Neural cell (in vitro differentiated cells): ENCODE measurements at regions not wholly inside any gene's neighbourhood (a gene's known extent, or its start where the extent isn't known, plus 50 kb on each side); places are given as distances from the start of the nearest gene placed in this dataset.

Source experiments
- H2AFZ ChIP-seq: fragments of 200-600, 300-800 bp; sonication (generic), shearing (Covaris generic); 2 replicates; pipeline ENCODE4 v1.6.0; 2014; ENCODE audit warnings: low read depth, mild to moderate bottlenecking, antibody characterized with exemption, low read length, moderate library complexity
- H3F3A ChIP-seq: fragments of 200-600 bp; shearing (Covaris generic); 2 replicates; pipeline ENCODE4 v1.6.1; 2016; ENCODE audit warnings: mild to moderate bottlenecking, moderate library complexity, mixed read lengths, antibody characterized with exemption, low read length; ENCODE audit not compliant: insufficient read depth, poor library complexity, severe bottlenecking
- H3K27ac ChIP-seq: fragments of 200-600, 300-800 bp; sonication (generic), shearing (Covaris generic); 2 replicates; pipeline ENCODE4 v1.5.1; 2014; ENCODE audit warnings: mild to moderate bottlenecking, low read length, moderate library complexity
- H3K27me3 ChIP-seq: fragments of 300-800, 200-600 bp; sonication (generic), shearing (Covaris generic); 2 replicates; pipeline ENCODE4 v1.6.0; 2014; ENCODE audit warnings: mild to moderate bottlenecking, low read depth, low read length, moderate library complexity; ENCODE audit not compliant: insufficient read depth
- H3K36me3 ChIP-seq: fragments of 300-800, 200-600 bp; sonication (generic), shearing (Covaris generic); 2 replicates; pipeline ENCODE4 v1.5.1; 2014; ENCODE audit warnings: mild to moderate bottlenecking, antibody characterized with exemption, low read length, moderate library complexity; ENCODE audit not compliant: insufficient read depth
- H3K4me2 ChIP-seq: fragments of 300-800, 200-600 bp; sonication (generic), shearing (Covaris generic); 2 replicates; pipeline ENCODE4 v1.6.0; 2014; ENCODE audit warnings: mild to moderate bottlenecking, low read length
- H3K4me3 ChIP-seq: fragments of 300-800, 200-600 bp; sonication (generic), shearing (Covaris generic); 2 replicates; pipeline ENCODE4 v1.5.1; 2014; ENCODE audit warnings: mild to moderate bottlenecking, low read length, moderate library complexity
- H3K79me2 ChIP-seq: fragments of 200-600 bp; shearing (Covaris generic); replicated peaks from 2 replicates; pipeline ENCODE4 v1.6.0; 2014; ENCODE audit warnings: mild to moderate bottlenecking, low read length, moderate library complexity; ENCODE audit not compliant: insufficient read depth
- H3K9ac ChIP-seq: fragments of 300-800, 200-600 bp; sonication (generic), shearing (Covaris generic); 2 replicates; pipeline ENCODE4 v1.6.1; 2016; ENCODE audit warnings: mild to moderate bottlenecking, low read length, mixed read lengths
- H3K9me2 ChIP-seq: fragments of 200-600 bp; shearing (Covaris generic); 2 replicates; pipeline ENCODE4 v1.6.1; 2016; ENCODE audit warnings: mild to moderate bottlenecking, low read length, mixed read lengths; ENCODE audit not compliant: insufficient read depth
- H3K9me3 ChIP-seq: fragments of 200-600, 300-800 bp; sonication (generic), shearing (Covaris generic); 2 replicates; pipeline ENCODE4 v1.6.1; 2016; ENCODE audit warnings: mild to moderate bottlenecking, mixed run types, low read length, moderate library complexity, mixed read lengths
- H4K20me1 ChIP-seq: fragments of 200-600 bp; shearing (Covaris generic); 2 replicates; pipeline ENCODE4 v1.6.1; 2016; ENCODE audit warnings: mild to moderate bottlenecking, mixed run types; ENCODE audit not compliant: insufficient read depth
- CTCF ChIP-seq: fragments of 450-650 bp; IDR thresholded peaks from 2 replicates; pipeline ENCODE4 v1.5.1; 2014; ENCODE audit warnings: antibody characterized with exemption, mild to moderate bottlenecking, moderate library complexity; ENCODE audit not compliant: poor library complexity, severe bottlenecking
- EP300 ChIP-seq: fragments of 450-650 bp; conservative IDR thresholded peaks from 2 replicates; pipeline ENCODE4 v1.6.1; 2014; ENCODE audit warnings: antibody characterized with exemption, mild to moderate bottlenecking, moderate library complexity; ENCODE audit not compliant: poor library complexity, severe bottlenecking
- EZH2 ChIP-seq: fragments of 200-600, 300-800 bp; shearing (Covaris generic), sonication (generic); IDR thresholded peaks from 2 replicates; pipeline ENCODE4 v1.6.1; 2014; ENCODE audit warnings: antibody characterized with exemption, low read length, borderline replicate concordance, mild to moderate bottlenecking; ENCODE audit not compliant: insufficient read depth, poor library complexity, severe bottlenecking
- MXI1 ChIP-seq: fragments of 450-650 bp; conservative IDR thresholded peaks from 2 replicates; pipeline ENCODE4 v1.6.1; 2014; ENCODE audit warnings: antibody characterized with exemption, mild to moderate bottlenecking; ENCODE audit not compliant: poor library complexity, severe bottlenecking
- POLR2AphosphoS5 ChIP-seq: IDR thresholded peaks from 2 replicates; pipeline ENCODE4 v1.6.1; 2012
- RAD21 ChIP-seq: fragments of 450-650 bp; conservative IDR thresholded peaks from 2 replicates; pipeline ENCODE4 v1.6.1; 2014; ENCODE audit warnings: antibody characterized with exemption, mild to moderate bottlenecking, moderate library complexity
- REST ChIP-seq: IDR thresholded peaks from 2 replicates; pipeline ENCODE4 v1.6.1; 2012; ENCODE audit warnings: borderline replicate concordance
- SMC3 ChIP-seq: fragments of 450-650 bp; conservative IDR thresholded peaks from 2 replicates; pipeline ENCODE4 v1.6.1; 2014; ENCODE audit warnings: antibody characterized with exemption, mild to moderate bottlenecking, moderate library complexity; ENCODE audit not compliant: poor library complexity
- TAF1 ChIP-seq: IDR thresholded peaks from 2 replicates; pipeline ENCODE4 v1.6.1; 2012; ENCODE audit warnings: low read depth

GRCh38 chr9:16245756-16246440 lies 624.6 kb downstream of the BNC2 start (continued):
- TF ChIP-seq EZH2 (no peak), RAD21 (no peak)

- H3K9ac ChIP-seq: no peak overlapping the region
- H3K27ac ChIP-seq: no peak overlapping the region
- no peak overlapping the region for H2AFZ ChIP-seq
- TF ChIP-seq SMC3: no peak
- no peak for TF ChIP-seq POLR2AphosphoS5
- TF ChIP-seq TAF1: no peak
- no peak for TF ChIP-seq REST
- no peak for TF ChIP-seq EZH2
- TF ChIP-seq MXI1: no peak
- TF ChIP-seq RAD21: no peak
- TF ChIP-seq CTCF: no peak
- H4K20me1 ChIP-seq: no peaks in the 10 kb centered on the region
- no peaks in the 10 kb centered on the region for H3F3A ChIP-seq
- H3K4me2 ChIP-seq: no peak overlapping the region
- H3K27me3 ChIP-seq: no peaks in the 10 kb centered on the region
- no peaks in the 10 kb centered on the region for H3K9me2 ChIP-seq
- no peaks in the 10 kb centered on the region for H3K79me2 ChIP-seq
- no peak overlapping the region for H3K4me3 ChIP-seq
- no peaks in the 10 kb centered on the region for H3K9me3 ChIP-seq
- H3K36me3 ChIP-seq: no peaks in the 10 kb centered on the region
These were observed 623.7 kb downstream of the BNC2 start for GRCh38 chr9:16246785-16247184.

GRCh38 chr9:16247188-16247875 lies 623.1 kb downstream of the BNC2 start:
- no peaks in the 10 kb centered on the region for H3K27me3 ChIP-seq
- no peak for TF ChIP-seq SMC3
- TF ChIP-seq EP300: no peak
- no peak for TF ChIP-seq RAD21
- TF ChIP-seq CTCF: no peak
- TF ChIP-seq TAF1: no peak
- no peak for TF ChIP-seq POLR2AphosphoS5
- TF ChIP-seq MXI1: no peak
- no peak for TF ChIP-seq EZH2
- TF ChIP-seq REST: no peak
- H2AFZ ChIP-seq: no peak overlapping the region
- no peaks in the 10 kb centered on the region for H3K9me2 ChIP-seq
- no peak overlapping the region for H3K27ac ChIP-seq
- no peaks in the 10 kb centered on the region for H3K9me3 ChIP-seq
- H3F3A ChIP-seq: no peaks in the 10 kb centered on the region
- H3K4me2 ChIP-seq: no peak overlapping the region
- H3K9ac ChIP-seq: no peak overlapping the region
- H4K20me1 ChIP-seq: no peaks in the 10 kb centered on the region
- no peaks in the 10 kb centered on the region for H3K79me2 ChIP-seq
- H3K36me3 ChIP-seq: no peaks in the 10 kb centered on the region
- no peak overlapping the region for H3K4me3 ChIP-seq
